ENCODE measurements at regions not wholly inside any gene's neighbourhood (a gene's known extent, or its start where the extent isn't known, plus 50 kb on each side); places are given as distances from the start of the nearest gene placed in this dataset.

DNA sequence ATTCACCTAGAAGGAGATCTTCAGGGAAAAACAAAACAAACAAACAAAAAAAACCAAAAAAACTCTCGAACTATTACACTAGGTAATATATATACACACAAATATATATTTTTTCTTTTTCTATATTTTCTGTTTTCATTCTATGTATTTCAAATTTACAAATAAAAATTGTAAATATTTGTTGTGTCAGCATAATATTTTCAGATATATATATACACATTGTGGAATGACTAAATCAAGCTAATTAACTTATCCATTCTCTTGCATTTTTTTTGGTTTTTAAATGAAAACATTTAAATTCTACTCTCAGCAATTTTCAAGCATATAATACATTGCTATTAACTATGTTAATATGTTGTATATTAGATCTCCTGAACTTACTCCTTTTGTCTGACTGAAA, 762.0 kb upstream of the PCDH10 start:
- TF ChIP-seq TAF1 (IDR thresholded peaks at IDR 0.05; ENCODE audit: low read depth, low read length), result no peak
- no peak for TF ChIP-seq POLR2AphosphoS5 (IDR thresholded peaks at IDR 0.05; ENCODE audit: low read depth, low read length)
- TF ChIP-seq POLR2A (IDR thresholded peaks at IDR 0.05; ENCODE audit: low read depth, low read length), result no peak

All from GM12891 (cell line).